NB4 (cell line): ENCODE measurements at regions not wholly inside any gene's neighbourhood (a gene's known extent, or its start where the extent isn't known, plus 50 kb on each side); places are given as distances from the start of the nearest gene placed in this dataset.
A peak's percentile ranks its signal among the peaks of the same experiment; 100 is the strongest.

ENCODE experiments used
- DNase-seq: peaks from one replicate; pipeline ENCODE4 v3.0.0; 2010; ENCODE audit warnings: low read depth
- H3K4me3 ChIP-seq: one replicate; pipeline ENCODE4 v1.5.1; 2011; ENCODE audit warnings: mild to moderate bottlenecking, low read depth, low read length, moderate library complexity
- MAX ChIP-seq: IDR thresholded peaks from 2 replicates; pipeline ENCODE4 v1.6.1; 2011; ENCODE audit warnings: low read depth, low read length
- MYC ChIP-seq: IDR thresholded peaks from 2 replicates; pipeline ENCODE4 v1.6.1; 2011; ENCODE audit warnings: low read depth, low read length
- POLR2A ChIP-seq: IDR thresholded peaks from 2 replicates; pipeline ENCODE4 v1.6.1; 2011; ENCODE audit warnings: mild to moderate bottlenecking; ENCODE audit not compliant: insufficient read length; ENCODE audit errors: extremely low read depth
- TF ChIP-seq, protein P1 (sequence below): IDR thresholded peaks from one replicate; pipeline ENCODE4 v1.5.1; 2012; ENCODE audit warnings: low read depth, low read length

DNA sequence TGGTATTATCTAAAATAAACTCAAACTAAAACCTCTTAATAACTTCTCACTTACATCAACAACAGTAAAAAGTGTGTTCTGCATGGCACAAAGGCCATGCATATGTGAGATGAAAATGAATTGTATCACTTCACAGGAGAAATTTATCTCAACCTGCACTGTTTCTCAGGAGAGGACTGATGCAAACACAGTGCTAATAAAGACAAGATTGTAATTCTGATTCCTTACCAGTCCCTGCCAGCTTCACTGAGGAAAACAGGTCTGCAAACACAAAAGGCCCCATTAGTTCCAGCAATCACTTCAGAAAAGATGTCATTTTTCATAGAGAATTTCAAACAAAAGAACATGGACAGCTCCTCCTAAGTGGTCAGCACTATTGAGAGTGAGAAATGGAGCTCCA, 117.3 kb upstream of the PDE4D start:
- TF ChIP-seq POLR2A (no peak), MAX (no peak), MYC (no peak)
- TF ChIP-seq, protein P1, sequence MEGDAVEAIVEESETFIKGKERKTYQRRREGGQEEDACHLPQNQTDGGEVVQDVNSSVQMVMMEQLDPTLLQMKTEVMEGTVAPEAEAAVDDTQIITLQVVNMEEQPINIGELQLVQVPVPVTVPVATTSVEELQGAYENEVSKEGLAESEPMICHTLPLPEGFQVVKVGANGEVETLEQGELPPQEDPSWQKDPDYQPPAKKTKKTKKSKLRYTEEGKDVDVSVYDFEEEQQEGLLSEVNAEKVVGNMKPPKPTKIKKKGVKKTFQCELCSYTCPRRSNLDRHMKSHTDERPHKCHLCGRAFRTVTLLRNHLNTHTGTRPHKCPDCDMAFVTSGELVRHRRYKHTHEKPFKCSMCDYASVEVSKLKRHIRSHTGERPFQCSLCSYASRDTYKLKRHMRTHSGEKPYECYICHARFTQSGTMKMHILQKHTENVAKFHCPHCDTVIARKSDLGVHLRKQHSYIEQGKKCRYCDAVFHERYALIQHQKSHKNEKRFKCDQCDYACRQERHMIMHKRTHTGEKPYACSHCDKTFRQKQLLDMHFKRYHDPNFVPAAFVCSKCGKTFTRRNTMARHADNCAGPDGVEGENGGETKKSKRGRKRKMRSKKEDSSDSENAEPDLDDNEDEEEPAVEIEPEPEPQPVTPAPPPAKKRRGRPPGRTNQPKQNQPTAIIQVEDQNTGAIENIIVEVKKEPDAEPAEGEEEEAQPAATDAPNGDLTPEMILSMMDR = no peak
- no peak for DNase-seq
- no peak overlapping the region for H3K4me3 ChIP-seq

- TF ChIP-seq MYC = peak; percentile 38; the same call in 1 of the 2 replicates
- TF ChIP-seq POLR2A = no peak
- TF ChIP-seq, protein P1 = peak; percentile 25
- DNase-seq = peak; percentile 74
- no peak overlapping the region for H3K4me3 ChIP-seq
These were observed 116.8 kb upstream of the PDE4D start for GRCh38 chr5:60010328-60010727.

GRCh38 chr5:60007729-60008128, 114.2 kb upstream of the PDE4D start:
- DNase-seq = no peak
- H3K4me3 ChIP-seq = no peak overlapping the region
- TF ChIP-seq, protein P1 = no peak
- TF ChIP-seq POLR2A (no peak), MYC (no peak), MAX (no peak)

DNA sequence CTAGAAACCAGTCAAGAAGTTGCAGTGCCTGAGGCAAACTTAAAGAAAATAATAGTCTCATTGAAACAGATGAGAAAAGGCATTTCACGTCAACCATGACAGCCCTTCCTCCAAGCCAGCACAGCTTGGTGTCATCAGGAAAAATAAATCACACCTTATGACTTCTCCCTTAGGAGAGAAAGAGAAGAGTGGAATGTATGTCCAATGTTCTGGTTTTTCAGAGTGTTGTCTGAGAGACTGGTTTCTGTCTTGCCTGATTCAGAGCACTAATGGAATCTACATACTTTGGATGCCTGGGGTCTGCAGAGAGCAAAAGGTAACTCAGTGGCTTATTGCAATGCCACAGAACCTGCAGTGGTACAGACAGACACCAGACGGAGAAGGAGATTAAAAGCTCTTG, 105.5 kb upstream of the PDE4D start:
- TF ChIP-seq POLR2A = no peak
- no peak for TF ChIP-seq MYC
- no peak for TF ChIP-seq MAX
- TF ChIP-seq, protein P1 = no peak
- H3K4me3 ChIP-seq = no peak overlapping the region
- DNase-seq = no peak

DNA sequence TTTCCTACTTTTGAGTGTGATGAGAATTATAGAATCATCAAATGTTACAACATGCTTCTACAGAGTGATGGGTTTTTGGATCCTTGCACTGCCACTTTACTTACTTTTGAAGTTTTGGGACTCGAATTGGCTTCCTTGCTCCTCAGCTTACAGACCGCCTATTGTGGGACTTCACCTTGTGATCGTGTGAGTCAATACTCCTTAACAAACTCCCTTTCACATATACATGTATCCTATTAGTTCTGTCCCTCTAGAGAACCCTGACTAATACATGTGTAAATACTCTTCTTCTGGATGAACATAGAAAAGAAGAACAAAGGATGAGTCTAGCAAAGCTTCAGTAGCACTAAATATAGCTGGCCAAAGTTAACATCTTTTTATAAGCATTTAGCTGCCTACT, 98.7 kb upstream of the PDE4D start:
- DNase-seq = no peak
- TF ChIP-seq MYC (no peak), POLR2A (no peak), MAX (no peak)
- TF ChIP-seq, protein P1 = no peak
- H3K4me3 ChIP-seq = no peak overlapping the region

DNA sequence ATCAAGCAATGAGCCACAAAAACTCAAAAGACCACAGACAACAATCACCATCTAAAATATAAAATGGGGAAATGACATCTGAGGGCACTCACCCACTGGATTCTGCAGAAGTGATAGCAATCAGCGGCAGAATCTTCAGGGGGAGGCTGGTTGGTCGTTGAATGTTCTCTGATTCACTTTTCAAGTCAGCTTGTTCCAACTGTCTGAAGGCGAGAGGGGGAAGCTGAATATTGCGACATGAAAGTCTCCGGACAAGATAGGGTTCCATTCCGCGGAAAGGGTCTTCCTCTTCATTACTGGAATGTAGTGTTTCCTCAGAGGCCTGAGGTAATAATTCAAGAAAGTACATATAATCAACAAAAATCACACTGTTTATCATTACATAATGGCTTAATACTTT, 94.9 kb upstream of the PDE4D start:
- H3K4me3 ChIP-seq = no peak overlapping the region
- TF ChIP-seq, protein P1 = no peak
- TF ChIP-seq MAX (peak; percentile 20; the same call in 1 of the 2 replicates), MYC (peak; percentile 30; the same call in 1 of the 2 replicates)
- DNase-seq = peak; percentile 96
